HL-60 (cell line): ENCODE measurements at regions not wholly inside any gene's neighbourhood (a gene's known extent, or its start where the extent isn't known, plus 50 kb on each side); places are given as distances from the start of the nearest gene placed in this dataset.

ENCODE experiments used
- DNase-seq, 2 experiments: peaks; one replicate each; pipeline ENCODE4 v3.0.0-alpha.2; 2010 to 2020; ENCODE audit warnings: low read depth in 1 of 2, low spot score in 1 of 2
- H3K27ac ChIP-seq: fragments of 250-450 bp; sonication (Bioruptor Pico); replicated peaks from 2 replicates; pipeline ENCODE4 v1.5.1; 2020; ENCODE audit warnings: mild to moderate bottlenecking, moderate library complexity
- H3K27me3 ChIP-seq: fragments of 250-450 bp; sonication (Bioruptor Pico); 2 replicates; pipeline ENCODE4 v1.5.1; 2021; ENCODE audit warnings: mild to moderate bottlenecking, moderate library complexity; ENCODE audit not compliant: insufficient read depth, poor library complexity, severe bottlenecking
- H3K4me3 ChIP-seq: replicated peaks from 2 replicates; pipeline ENCODE4 v1.5.1; 2011; ENCODE audit warnings: mild to moderate bottlenecking, control low read depth, low read length; ENCODE audit not compliant: insufficient read depth
- CTCF ChIP-seq: IDR thresholded peaks from one replicate; pipeline ENCODE4 v1.5.1; 2011; ENCODE audit warnings: low read length, control low read depth, inconsistent platforms; ENCODE audit not compliant: insufficient read depth
- GABPA ChIP-seq: IDR thresholded peaks from 2 replicates; pipeline ENCODE4 v1.6.1; 2012; ENCODE audit warnings: low read depth
- POLR2AphosphoS5 ChIP-seq: IDR thresholded peaks from 2 replicates; pipeline ENCODE4 v1.6.1; 2012; ENCODE audit warnings: low read depth
- REST ChIP-seq: IDR thresholded peaks from 2 replicates; pipeline ENCODE4 v1.6.1; 2012; ENCODE audit warnings: low read depth; ENCODE audit not compliant: insufficient replicate concordance
- SPI1 ChIP-seq: IDR thresholded peaks from 2 replicates; pipeline ENCODE4 v1.6.1; 2012; ENCODE audit warnings: low read depth, mild to moderate bottlenecking, borderline replicate concordance

- H3K27ac ChIP-seq, result no peak overlapping the region
- H3K4me3 ChIP-seq, result no peak overlapping the region
Observed at GRCh38 chr15:47584316-47584715, 133.0 kb upstream of the SEMA6D start.

DNA sequence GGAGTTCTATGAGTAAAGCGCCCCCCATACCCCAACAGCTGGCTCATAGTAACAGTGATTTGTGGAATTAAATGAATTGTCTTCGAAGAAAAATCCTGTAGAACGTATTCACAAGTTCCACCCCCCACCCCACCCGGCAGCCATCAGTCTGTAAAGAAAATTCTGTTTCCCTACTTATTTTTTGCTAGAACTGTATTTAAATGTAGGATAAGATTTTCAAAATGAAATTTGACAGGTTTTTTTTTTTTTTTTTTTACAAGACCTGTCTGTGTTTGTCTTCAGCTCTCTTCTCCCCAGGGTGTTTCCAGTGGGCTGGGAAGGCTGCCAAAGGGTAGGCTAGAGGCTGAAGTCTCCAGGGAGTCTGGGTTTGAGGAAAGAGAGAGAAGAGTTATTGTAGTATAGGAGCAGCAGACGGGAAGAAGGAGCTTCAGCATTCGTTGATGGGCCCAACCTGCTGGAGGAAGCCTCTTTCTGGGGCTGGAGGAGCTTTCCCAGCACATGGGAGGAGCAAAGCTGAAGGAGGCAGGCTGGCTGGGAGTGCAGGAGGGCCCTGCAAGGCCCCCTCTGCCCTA lies 130.6 kb upstream of the SEMA6D start:
- no peaks in the 10 kb centered on the region for H3K27me3 ChIP-seq
- H3K4me3 ChIP-seq, result no peak overlapping the region
- H3K27ac ChIP-seq, result no peak overlapping the region
- TF ChIP-seq POLR2AphosphoS5, result no peak
- no peak for TF ChIP-seq REST
- TF ChIP-seq SPI1, result no peak
- no peak for TF ChIP-seq CTCF
- TF ChIP-seq GABPA, result no peak
- no peak for DNase-seq

More at GRCh38 chr15:47584316-47584715, 133.0 kb upstream of the SEMA6D start:
- TF ChIP-seq GABPA, result no peak
- TF ChIP-seq POLR2AphosphoS5, result no peak
- DNase-seq, result no peak
- H3K27me3 ChIP-seq, result no peaks in the 10 kb centered on the region

- no peak overlapping the region for H3K27ac ChIP-seq
Observed at GRCh38 chr15:47587940-47588802, 129.1 kb upstream of the SEMA6D start.

More at GRCh38 chr15:47587940-47588802, 129.1 kb upstream of the SEMA6D start:
- Histone ChIP-seq H3K4me3 (no peak overlapping the region), H3K27me3 (no peaks in the 10 kb centered on the region)
- no peak for DNase-seq
- TF ChIP-seq CTCF, result no peak
- TF ChIP-seq GABPA, result no peak
- no peak for TF ChIP-seq SPI1
- no peak for TF ChIP-seq POLR2AphosphoS5
- no peak for TF ChIP-seq REST
